SK-N-MC (cell line): ENCODE measurements at regions not wholly inside any gene's neighbourhood (a gene's known extent, or its start where the extent isn't known, plus 50 kb on each side); places are given as distances from the start of the nearest gene placed in this dataset.

Experiments
- EZH2 ChIP-seq: fragments of 200-600 bp; sonication (generic); IDR thresholded peaks from one replicate; pipeline ENCODE4 v1.6.1; 2017; ENCODE audit warnings: antibody characterized with exemption
- FOXP2 ChIP-seq: optimal IDR thresholded peaks from 2 replicates; pipeline ENCODE3; 2011; ENCODE audit warnings: mild to moderate bottlenecking, moderate library complexity; ENCODE audit not compliant: insufficient read depth; ENCODE audit errors: extremely low read length, control extremely low read depth
- POLR2AphosphoS5 ChIP-seq: IDR thresholded peaks from 2 replicates; pipeline ENCODE4 v1.6.1; 2012; ENCODE audit warnings: mild to moderate bottlenecking, low read depth, low read length, borderline replicate concordance

GRCh38 chr19:28793391-28794168 is 419.4 kb downstream of the UQCRFS1 start:
- TF ChIP-seq POLR2AphosphoS5 (no peak), EZH2 (no peak), FOXP2 (no peak)
